ENCODE measurements at regions not wholly inside any gene's neighbourhood (a gene's known extent, or its start where the extent isn't known, plus 50 kb on each side); places are given as distances from the start of the nearest gene placed in this dataset.

GRCh38 chr11:127223633-127224032 is 223.1 kb upstream of the KIRREL3 start:
- no peaks in the 10 kb centered on the region for H3K79me2 ChIP-seq (ENCODE audit: insufficient read depth)
- ChIA-PET POLR2A (no interaction called here), CTCF (no interaction called here)
- H3K36me3 ChIP-seq (replicated peaks in 1 of 2; ENCODE audit: control insufficient read depth in 1 of 2, insufficient read depth in 2 of 2, low read length in 1 of 2): no peaks in the 10 kb centered on the region
- no peak for DNase-seq
- no peaks in the 10 kb centered on the region for H3K9me3 ChIP-seq
- TF ChIP-seq FOSL2 (IDR thresholded peaks at IDR 0.05; ENCODE audit: borderline replicate concordance, low read depth) (no peak), REST (IDR thresholded peaks at IDR 0.05; ENCODE audit: low read depth, low read length) (no peak), SIN3A (IDR thresholded peaks at IDR 0.05; ENCODE audit: borderline replicate concordance, low read depth, low read length) (no peak), MXI1 (IDR thresholded peaks at IDR 0.05; ENCODE audit: low read depth, low read length) (no peak), CTCF (IDR thresholded peaks at IDR 0.05) (no peak), RFX5 (IDR thresholded peaks at IDR 0.05; ENCODE audit: low read length) (no peak), CHD2 (IDR thresholded peaks at IDR 0.05; ENCODE audit: low read length, partially characterized antibody) (no peak), RXRA (IDR thresholded peaks at IDR 0.05; ENCODE audit: borderline replicate concordance, low read depth) (no peak), USF2 (IDR thresholded peaks at IDR 0.05; ENCODE audit: borderline replicate concordance, low read depth, low read length) (no peak), YY1 (IDR thresholded peaks at IDR 0.05; ENCODE audit: low read depth) (no peak), POLR2AphosphoS5 (IDR thresholded peaks at IDR 0.05; ENCODE audit: low read depth, low read length) (no peak), ZBTB33 (IDR thresholded peaks at IDR 0.05; ENCODE audit: borderline replicate concordance, low read depth) (no peak)
- no peak overlapping the region for H3K4me3 ChIP-seq (ENCODE audit: low read depth in 2 of 2, low read length in 1 of 2)
- no peaks in the 10 kb centered on the region for H4K20me1 ChIP-seq (ENCODE audit: insufficient read depth)
- no peak overlapping the region for H3K4me2 ChIP-seq
- no peaks in the 10 kb centered on the region for H3F3A ChIP-seq (replicated peaks; ENCODE audit: insufficient read depth)
- H3K9me2 ChIP-seq: no peaks in the 10 kb centered on the region
- H3K9ac ChIP-seq: no peak overlapping the region
- WGBS (ENCODE audit: low lambda C conversion rate): 44% methylated on average over 5 of the region's 5 CpGs
- no peak overlapping the region for H3K27ac ChIP-seq (ENCODE audit: low read depth in 2 of 2, low read length in 1 of 2)
- no peaks in the 10 kb centered on the region for H3K27me3 ChIP-seq (ENCODE audit: insufficient read depth)
- no peaks in the 10 kb centered on the region for H3K4me1 ChIP-seq (ENCODE audit: control insufficient read depth in 1 of 2, insufficient read depth in 2 of 2, low read depth in 1 of 2, low read length in 1 of 2)
- H2AFZ ChIP-seq (ENCODE audit: low read depth): no peak overlapping the region

All from SK-N-SH (cell line).